ENCODE measurements at regions not wholly inside any gene's neighbourhood (a gene's known extent, or its start where the extent isn't known, plus 50 kb on each side); places are given as distances from the start of the nearest gene placed in this dataset.

GRCh38 chr5:109590799-109591198, 98.9 kb upstream of the MAN2A1 start:
- TF ChIP-seq, protein P1, sequence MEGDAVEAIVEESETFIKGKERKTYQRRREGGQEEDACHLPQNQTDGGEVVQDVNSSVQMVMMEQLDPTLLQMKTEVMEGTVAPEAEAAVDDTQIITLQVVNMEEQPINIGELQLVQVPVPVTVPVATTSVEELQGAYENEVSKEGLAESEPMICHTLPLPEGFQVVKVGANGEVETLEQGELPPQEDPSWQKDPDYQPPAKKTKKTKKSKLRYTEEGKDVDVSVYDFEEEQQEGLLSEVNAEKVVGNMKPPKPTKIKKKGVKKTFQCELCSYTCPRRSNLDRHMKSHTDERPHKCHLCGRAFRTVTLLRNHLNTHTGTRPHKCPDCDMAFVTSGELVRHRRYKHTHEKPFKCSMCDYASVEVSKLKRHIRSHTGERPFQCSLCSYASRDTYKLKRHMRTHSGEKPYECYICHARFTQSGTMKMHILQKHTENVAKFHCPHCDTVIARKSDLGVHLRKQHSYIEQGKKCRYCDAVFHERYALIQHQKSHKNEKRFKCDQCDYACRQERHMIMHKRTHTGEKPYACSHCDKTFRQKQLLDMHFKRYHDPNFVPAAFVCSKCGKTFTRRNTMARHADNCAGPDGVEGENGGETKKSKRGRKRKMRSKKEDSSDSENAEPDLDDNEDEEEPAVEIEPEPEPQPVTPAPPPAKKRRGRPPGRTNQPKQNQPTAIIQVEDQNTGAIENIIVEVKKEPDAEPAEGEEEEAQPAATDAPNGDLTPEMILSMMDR (IDR thresholded peaks at IDR 0.05; ENCODE audit: low read length) = no peak
- no peak for TF ChIP-seq EZH2phosphoT487 (IDR thresholded peaks at IDR 0.05; ENCODE audit: low read length)
- no peak for TF ChIP-seq EZH2 (optimal IDR thresholded peaks at IDR 0.05; ENCODE audit: low read depth, low read length)
